ENCODE measurements at regions not wholly inside any gene's neighbourhood (a gene's known extent, or its start where the extent isn't known, plus 50 kb on each side); places are given as distances from the start of the nearest gene placed in this dataset.

DNA sequence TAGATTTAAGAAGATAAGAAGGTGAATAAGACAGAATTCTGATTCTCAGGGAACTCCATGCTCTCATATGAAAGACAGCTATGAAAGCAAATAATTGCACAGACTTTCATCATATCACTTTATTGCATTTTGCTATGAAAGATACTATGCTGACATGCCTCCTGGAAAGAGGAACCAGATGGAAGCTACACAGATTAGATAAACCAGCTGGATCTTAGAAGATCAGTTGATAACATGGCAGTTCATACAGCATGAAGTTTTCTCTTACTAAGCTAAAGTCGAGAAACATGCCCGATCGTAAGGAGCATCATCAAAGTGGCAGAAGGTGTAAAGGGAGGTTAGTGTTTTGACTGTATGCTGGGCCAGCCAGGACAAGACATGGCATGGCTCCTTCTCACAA, 112.5 kb upstream of the DPP6 start:
- Histone ChIP-seq H3K9ac (no peak overlapping the region), H3F3A (ENCODE audit: insufficient read depth) (no peaks in the 10 kb centered on the region), H4K20me1 (ENCODE audit: insufficient read depth) (no peaks in the 10 kb centered on the region), H3K4me3 (no peak overlapping the region), H3K4me2 (ENCODE audit: unreplicated experiment) (no peak overlapping the region), H3K9me3 (ENCODE audit: low read depth) (no peaks in the 10 kb centered on the region), H3K9me2 (ENCODE audit: insufficient read depth) (no peaks in the 10 kb centered on the region), H3K36me3 (ENCODE audit: low read depth) (no peaks in the 10 kb centered on the region), H2AFZ (no peak overlapping the region), H3K79me2 (ENCODE audit: insufficient read depth) (no peaks in the 10 kb centered on the region), H3K4me1 (ENCODE audit: insufficient read depth) (no peaks in the 10 kb centered on the region), H3K27ac (no peak overlapping the region), H3K27me3 (replicated peaks; ENCODE audit: insufficient read depth) (no peaks in the 10 kb centered on the region)
- TF ChIP-seq EZH2phosphoT487 (IDR thresholded peaks at IDR 0.05; ENCODE audit: insufficient read depth, low read depth) = no peak
- no peak for TF ChIP-seq EZH2 (IDR thresholded peaks at IDR 0.05; ENCODE audit: insufficient read depth, poor library complexity, severe bottlenecking)
- 9 to 10% methylated on average over 3 of the region's 3 CpGs for WGBS, 2 experiments (ENCODE audit: low coverage in 1 of 2, low lambda C conversion rate in 2 of 2, missing lambda C conversion rate in 2 of 2)
- DNase-seq = no peak
- in situ Hi-C loops (cut with MboI) = no loop called here

DNA sequence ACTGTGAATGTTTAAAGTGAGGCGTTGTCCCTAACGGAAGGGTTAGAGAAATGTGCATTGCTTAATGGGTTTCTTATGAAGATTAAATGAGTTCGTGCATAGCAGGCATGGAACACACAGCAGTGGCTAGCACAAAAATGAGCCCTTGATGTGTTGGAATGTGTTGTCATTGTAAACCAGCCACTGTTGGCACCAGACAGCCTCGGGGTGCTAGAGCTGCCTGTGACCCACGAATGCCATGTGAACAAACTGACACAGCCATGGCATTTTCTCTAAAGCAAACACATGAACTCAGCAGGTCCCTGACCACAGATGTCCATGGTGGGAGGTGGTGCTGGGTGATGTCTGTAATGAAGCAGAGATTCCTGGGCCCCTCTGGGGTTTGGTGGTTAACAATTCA, 111.1 kb upstream of the DPP6 start:
- Histone ChIP-seq H3K9me3 (ENCODE audit: low read depth) (no peaks in the 10 kb centered on the region), H3K9ac (no peak overlapping the region), H2AFZ (no peak overlapping the region), H4K20me1 (ENCODE audit: insufficient read depth) (no peaks in the 10 kb centered on the region), H3K36me3 (ENCODE audit: low read depth) (no peaks in the 10 kb centered on the region), H3K27me3 (replicated peaks; ENCODE audit: insufficient read depth) (no peaks in the 10 kb centered on the region), H3K4me2 (ENCODE audit: unreplicated experiment) (no peak overlapping the region), H3K4me1 (ENCODE audit: insufficient read depth) (no peaks in the 10 kb centered on the region), H3K4me3 (no peak overlapping the region), H3K27ac (no peak overlapping the region), H3K79me2 (ENCODE audit: insufficient read depth) (no peaks in the 10 kb centered on the region), H3K9me2 (ENCODE audit: insufficient read depth) (no peaks in the 10 kb centered on the region), H3F3A (ENCODE audit: insufficient read depth) (no peaks in the 10 kb centered on the region)
- TF ChIP-seq EZH2 (IDR thresholded peaks at IDR 0.05; ENCODE audit: insufficient read depth, poor library complexity, severe bottlenecking) (no peak), EZH2phosphoT487 (IDR thresholded peaks at IDR 0.05; ENCODE audit: insufficient read depth, low read depth) (no peak)
- in situ Hi-C loops (cut with MboI) = no loop called here
- DNase-seq = no peak
- WGBS, 2 experiments (ENCODE audit: low coverage in 1 of 2, low lambda C conversion rate in 2 of 2, missing lambda C conversion rate in 2 of 2) = 6 to 10% methylated on average over 5 of the region's 5 CpGs

DNA sequence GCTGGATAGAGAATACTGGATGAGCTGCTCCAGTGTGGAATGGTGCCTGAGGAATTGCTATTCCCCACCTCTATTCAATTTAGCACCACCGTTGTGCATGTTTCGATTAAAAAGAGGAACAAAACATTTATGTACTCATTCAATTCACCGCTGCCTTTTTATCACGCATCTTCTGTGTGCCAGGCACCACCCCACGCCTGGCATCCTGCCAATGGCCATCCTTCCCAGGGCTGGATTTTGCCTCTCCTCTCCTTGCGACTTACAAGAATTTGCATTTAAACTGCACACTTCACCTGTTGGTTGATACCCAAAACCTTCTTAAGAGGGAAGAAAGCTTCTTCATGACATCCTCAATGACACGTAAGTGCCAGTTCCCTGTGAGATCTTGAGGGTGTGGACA, 110.2 kb upstream of the DPP6 start:
- H3K9me3 ChIP-seq (ENCODE audit: low read depth) = no peaks in the 10 kb centered on the region
- H3F3A ChIP-seq (ENCODE audit: insufficient read depth) = no peaks in the 10 kb centered on the region
- H3K36me3 ChIP-seq (ENCODE audit: low read depth) = no peaks in the 10 kb centered on the region
- TF ChIP-seq EZH2phosphoT487 (IDR thresholded peaks at IDR 0.05; ENCODE audit: insufficient read depth, low read depth) (no peak), EZH2 (IDR thresholded peaks at IDR 0.05; ENCODE audit: insufficient read depth, poor library complexity, severe bottlenecking) (no peak)
- no peak overlapping the region for H2AFZ ChIP-seq
- DNase-seq = no peak
- H3K27me3 ChIP-seq (replicated peaks; ENCODE audit: insufficient read depth) = no peaks in the 10 kb centered on the region
- H3K27ac ChIP-seq = no peak overlapping the region
- 34 to 40% methylated on average over 7 of the region's 7 CpGs for WGBS, 2 experiments (ENCODE audit: low coverage in 1 of 2, low lambda C conversion rate in 2 of 2, missing lambda C conversion rate in 2 of 2)
- in situ Hi-C loops (cut with MboI) = no loop called here
- H3K79me2 ChIP-seq (ENCODE audit: insufficient read depth) = no peaks in the 10 kb centered on the region
- no peaks in the 10 kb centered on the region for H3K4me1 ChIP-seq (ENCODE audit: insufficient read depth)
- H4K20me1 ChIP-seq (ENCODE audit: insufficient read depth) = no peaks in the 10 kb centered on the region
- no peak overlapping the region for H3K4me2 ChIP-seq (ENCODE audit: unreplicated experiment)
- H3K9me2 ChIP-seq (ENCODE audit: insufficient read depth) = no peaks in the 10 kb centered on the region
- no peak overlapping the region for H3K4me3 ChIP-seq
- no peak overlapping the region for H3K9ac ChIP-seq

DNA sequence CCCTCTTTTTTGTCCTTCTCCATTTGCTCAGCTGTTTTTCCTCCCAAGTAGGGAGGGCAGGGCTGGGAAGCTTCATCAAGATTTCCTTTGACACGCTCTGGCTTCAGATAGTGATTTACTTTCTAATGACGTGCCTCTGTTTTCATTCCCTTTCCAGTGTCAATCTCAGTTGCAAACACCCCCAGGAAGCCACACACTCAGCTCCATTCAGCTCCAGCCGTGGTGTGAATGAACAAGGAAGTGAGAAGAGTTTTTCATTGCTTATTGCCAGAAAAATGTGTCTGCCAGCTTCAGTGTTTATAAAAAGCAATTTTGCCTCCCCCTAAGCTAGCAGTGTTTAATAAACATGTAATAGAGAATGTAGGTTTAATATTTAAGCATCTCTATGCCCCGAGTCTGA, 108.7 kb upstream of the DPP6 start:
- TF ChIP-seq EZH2 (IDR thresholded peaks at IDR 0.05; ENCODE audit: insufficient read depth, poor library complexity, severe bottlenecking) = no peak
- no peak for TF ChIP-seq EZH2phosphoT487 (IDR thresholded peaks at IDR 0.05; ENCODE audit: insufficient read depth, low read depth)
- no peaks in the 10 kb centered on the region for H3K36me3 ChIP-seq (ENCODE audit: low read depth)
- in situ Hi-C loops (cut with MboI) = no loop called here
- no peaks in the 10 kb centered on the region for H3K4me1 ChIP-seq (ENCODE audit: insufficient read depth)
- no peaks in the 10 kb centered on the region for H4K20me1 ChIP-seq (ENCODE audit: insufficient read depth)
- DNase-seq = no peak
- H3K4me3 ChIP-seq = no peak overlapping the region
- no peak overlapping the region for H3K9ac ChIP-seq
- 0 to 2% methylated on average over 4 of the region's 4 CpGs for WGBS, 2 experiments (ENCODE audit: low coverage in 1 of 2, low lambda C conversion rate in 2 of 2, missing lambda C conversion rate in 2 of 2)
- H3K27ac ChIP-seq = no peak overlapping the region
- no peaks in the 10 kb centered on the region for H3K79me2 ChIP-seq (ENCODE audit: insufficient read depth)
- no peaks in the 10 kb centered on the region for H3F3A ChIP-seq (ENCODE audit: insufficient read depth)
- H3K4me2 ChIP-seq (ENCODE audit: unreplicated experiment) = no peak overlapping the region
- no peaks in the 10 kb centered on the region for H3K9me2 ChIP-seq (ENCODE audit: insufficient read depth)
- H3K9me3 ChIP-seq (ENCODE audit: low read depth) = no peaks in the 10 kb centered on the region
- H3K27me3 ChIP-seq (replicated peaks; ENCODE audit: insufficient read depth) = no peaks in the 10 kb centered on the region
- no peak overlapping the region for H2AFZ ChIP-seq

DNA sequence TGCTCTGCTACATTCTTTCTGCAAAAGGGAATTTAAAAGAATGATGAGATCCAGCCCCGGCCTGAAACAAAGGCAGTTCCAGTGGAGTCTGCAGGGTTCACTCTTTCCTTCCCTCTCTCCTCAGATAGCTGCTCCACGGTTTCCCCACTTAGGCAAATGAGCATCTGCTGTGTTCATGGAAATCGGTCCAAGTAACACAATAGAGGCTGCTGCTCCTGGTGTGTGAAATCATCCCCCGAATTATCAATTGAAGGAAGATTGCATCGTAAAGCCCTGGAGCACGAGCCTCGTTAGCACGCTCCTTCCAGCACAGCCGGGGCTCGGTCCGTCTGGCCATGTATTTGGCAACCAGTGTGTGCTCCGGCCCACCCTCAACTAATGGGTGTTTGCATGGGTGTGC, 108.3 kb upstream of the DPP6 start:
- TF ChIP-seq EZH2phosphoT487 (IDR thresholded peaks at IDR 0.05; ENCODE audit: insufficient read depth, low read depth) = no peak
- TF ChIP-seq EZH2 (IDR thresholded peaks at IDR 0.05; ENCODE audit: insufficient read depth, poor library complexity, severe bottlenecking) = no peak

More for the DNA sequence above, 108.3 kb upstream of the DPP6 start:
- DNase-seq = no peak
- Histone ChIP-seq H3K27ac (no peak overlapping the region), H4K20me1 (ENCODE audit: insufficient read depth) (no peaks in the 10 kb centered on the region), H3K4me1 (ENCODE audit: insufficient read depth) (no peaks in the 10 kb centered on the region), H3K27me3 (replicated peaks; ENCODE audit: insufficient read depth) (no peaks in the 10 kb centered on the region), H3K4me3 (no peak overlapping the region), H3K9me3 (ENCODE audit: low read depth) (no peaks in the 10 kb centered on the region), H3K9me2 (ENCODE audit: insufficient read depth) (no peaks in the 10 kb centered on the region), H2AFZ (no peak overlapping the region), H3K9ac (no peak overlapping the region), H3K4me2 (ENCODE audit: unreplicated experiment) (no peak overlapping the region), H3K36me3 (ENCODE audit: low read depth) (no peaks in the 10 kb centered on the region), H3F3A (ENCODE audit: insufficient read depth) (no peaks in the 10 kb centered on the region), H3K79me2 (ENCODE audit: insufficient read depth) (no peaks in the 10 kb centered on the region)
- 3 to 7% methylated on average over 12 of the region's 12 CpGs for WGBS, 2 experiments (ENCODE audit: low coverage in 1 of 2, low lambda C conversion rate in 2 of 2, missing lambda C conversion rate in 2 of 2)
- in situ Hi-C loops (cut with MboI) = no loop called here
